CD8-positive, alpha-beta memory T cell (primary cell): ENCODE measurements at regions not wholly inside any gene's neighbourhood (a gene's known extent, or its start where the extent isn't known, plus 50 kb on each side); places are given as distances from the start of the nearest gene placed in this dataset.

ENCODE experiments used
- CTCF ChIA-PET: fragments of 350-600 bp; sonication (Branson Sonifier 250); formaldehyde crosslinking; loops from one replicate; lab custom pipeline; 2021; ENCODE audit warnings: antibody characterized with exemption; lab: Charles Lee
- POLR2A ChIA-PET: fragments of 350-600 bp; sonication (Branson Sonifier 250); formaldehyde crosslinking; loops from one replicate; lab custom pipeline; 2021; ENCODE audit warnings: antibody characterized with exemption; lab: Charles Lee
- DNase-seq, 5 donors: peaks; one replicate each; pipeline versions ENCODE4 v3.0.0 to v3.0.0-alpha.2; 2020 to 2022; ENCODE audit warnings: mixed read lengths in 1 of 5
- H3K27ac ChIP-seq: one replicate; pipeline ENCODE4 v1.7.0; 2013; ENCODE audit warnings: low read depth, mild to moderate bottlenecking, low read length, moderate library complexity
- H3K27me3 ChIP-seq: 2 replicates; pipeline ENCODE4 v1.7.0; 2013; ENCODE audit warnings: low read length, mild to moderate bottlenecking; ENCODE audit not compliant: insufficient read depth, poor library complexity, severe bottlenecking
- H3K36me3 ChIP-seq: 2 replicates; pipeline ENCODE4 v1.7.0; 2013; ENCODE audit warnings: mild to moderate bottlenecking, low read length, moderate library complexity; ENCODE audit not compliant: insufficient read depth
- H3K4me1 ChIP-seq: 2 replicates; pipeline ENCODE4 v1.7.0; 2013; ENCODE audit warnings: mild to moderate bottlenecking, low read length, moderate library complexity; ENCODE audit not compliant: insufficient read depth
- H3K4me3 ChIP-seq: 2 replicates; pipeline ENCODE4 v1.7.0; 2013; ENCODE audit warnings: mild to moderate bottlenecking, low read length
- H3K9me3 ChIP-seq: 2 replicates; pipeline ENCODE4 v1.7.0; 2013; ENCODE audit warnings: mild to moderate bottlenecking, low read length
- H3K27ac Mint-ChIP-seq, 8 donors: one replicate each; pipeline ENCODE4 v1.8.0; 2020 to 2021; ENCODE audit warnings: mixed read lengths in 8 of 8, mild to moderate bottlenecking in 6 of 8, inconsistent platforms in 3 of 8, moderate library complexity in 3 of 8
- H3K27me3 Mint-ChIP-seq, 2 donors: one replicate each; pipeline ENCODE4 v1.8.0; 2020 to 2021; ENCODE audit warnings: mixed read lengths in 2 of 2, mild to moderate bottlenecking in 1 of 2, moderate library complexity in 1 of 2
- H3K36me3 Mint-ChIP-seq, 3 donors: one replicate each; pipeline ENCODE4 v1.8.0; 2020 to 2021; ENCODE audit warnings: mixed read lengths in 3 of 3, inconsistent platforms in 1 of 3, mild to moderate bottlenecking in 1 of 3
- H3K4me1 Mint-ChIP-seq, 3 donors: one replicate each; pipeline ENCODE4 v1.8.0; 2020 to 2021; ENCODE audit warnings: mixed read lengths in 3 of 3, inconsistent platforms in 1 of 3, mild to moderate bottlenecking in 1 of 3
- H3K4me3 Mint-ChIP-seq, 7 donors: one replicate each; pipeline ENCODE4 v1.8.0; 2020 to 2021; ENCODE audit warnings: mixed read lengths in 7 of 7, mild to moderate bottlenecking in 6 of 7, moderate library complexity in 4 of 7, inconsistent platforms in 2 of 7
- H3K9me3 Mint-ChIP-seq, 5 donors: one replicate each; pipeline ENCODE4 v1.8.0; 2020 to 2022; ENCODE audit warnings: mixed read lengths in 5 of 5, mild to moderate bottlenecking in 3 of 5, moderate library complexity in 2 of 5, inconsistent platforms in 1 of 5

GRCh38 chr1:82116105-82116504 is 315.4 kb downstream of the ADGRL2 start:
- H3K4me3 Mint-ChIP-seq, result no peak overlapping the region
- CTCF ChIA-PET, result no interaction called here
- Histone ChIP-seq H3K4me3 (no peak overlapping the region), H3K27ac (no peak overlapping the region), H3K9me3 (no peaks in the 10 kb centered on the region), H3K27me3 (no peaks in the 10 kb centered on the region), H3K4me1 (no peaks in the 10 kb centered on the region), H3K36me3 (no peaks in the 10 kb centered on the region)
- DNase-seq, result no peak
- no peaks in the 10 kb centered on the region for H3K4me1 Mint-ChIP-seq
- H3K36me3 Mint-ChIP-seq, result no peaks in the 10 kb centered on the region
- H3K9me3 Mint-ChIP-seq, result peaks cover 0 to 4% (median 0%) of the 10 kb centered on the region in 5 donors
- no peak overlapping the region for H3K27ac Mint-ChIP-seq
- no peaks in the 10 kb centered on the region for H3K27me3 Mint-ChIP-seq
- POLR2A ChIA-PET, result no interaction called here

- ChIA-PET CTCF (no interaction called here), POLR2A (no interaction called here)
- Mint-ChIP-seq H3K27ac (no peak overlapping the region), H3K4me3 (no peak overlapping the region), H3K9me3 (peaks cover 0 to 4% (median 0%) of the 10 kb centered on the region in 5 donors), H3K27me3 (no peaks in the 10 kb centered on the region), H3K4me1 (no peaks in the 10 kb centered on the region), H3K36me3 (no peaks in the 10 kb centered on the region)
- no peak for DNase-seq
- Histone ChIP-seq H3K27ac (no peak overlapping the region), H3K9me3 (no peaks in the 10 kb centered on the region), H3K4me1 (no peaks in the 10 kb centered on the region), H3K27me3 (no peaks in the 10 kb centered on the region), H3K36me3 (no peaks in the 10 kb centered on the region), H3K4me3 (no peak overlapping the region)
Observed at GRCh38 chr1:82114887-82115286, 314.2 kb downstream of the ADGRL2 start.

DNA sequence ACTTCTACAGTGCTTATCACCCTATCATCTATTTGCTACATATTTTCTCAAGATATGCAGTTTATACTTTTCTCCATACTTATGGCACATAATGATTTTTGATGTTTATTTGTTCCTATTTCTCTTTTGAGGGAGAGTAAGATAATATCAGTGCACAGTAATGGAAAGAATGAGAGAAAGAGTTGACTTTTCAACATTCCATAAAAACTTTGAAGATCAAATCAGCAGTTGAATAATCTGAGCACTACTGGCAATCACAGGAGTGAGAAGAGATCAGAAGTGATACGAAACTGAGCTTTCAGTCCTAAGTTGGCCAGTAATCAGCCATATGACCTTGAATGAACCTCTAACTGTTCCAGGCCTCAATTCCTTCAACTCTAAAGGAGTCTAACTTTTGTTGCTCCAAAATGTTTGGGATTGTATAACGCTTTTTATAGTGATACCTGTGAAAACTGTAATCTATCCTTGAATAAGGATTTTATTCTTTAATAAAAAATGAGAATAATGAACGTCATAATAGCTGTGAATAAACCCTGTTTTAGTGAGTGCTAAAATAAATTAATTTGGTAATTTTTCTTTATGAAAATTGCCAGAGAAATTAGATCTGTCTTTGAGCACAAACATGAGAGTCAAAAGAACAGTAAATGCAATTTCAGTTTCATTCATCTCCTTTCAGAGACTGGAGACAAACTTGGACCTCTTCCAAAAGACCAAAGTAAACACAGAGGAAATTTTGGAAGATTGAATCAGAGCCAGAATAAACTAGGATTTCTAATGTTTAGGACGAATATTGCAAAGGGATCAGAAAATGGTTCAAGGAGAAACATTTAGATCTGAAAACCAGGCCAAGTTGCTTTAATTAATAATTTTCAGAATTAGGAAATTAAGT is 309.9 kb downstream of the ADGRL2 start:
- DNase-seq, result no peak
- H3K9me3 ChIP-seq, result no peaks in the 10 kb centered on the region
- ChIA-PET CTCF (no interaction called here), POLR2A (no interaction called here)
- Mint-ChIP-seq H3K4me1 (peaks cover 0 to 6% (median 2%) of the 10 kb centered on the region in 3 donors), H3K36me3 (no peaks in the 10 kb centered on the region), H3K9me3 (peaks cover 5 to 14% (median 7%) of the 10 kb centered on the region in 5 donors), H3K27ac (no peak overlapping the region), H3K4me3 (no peak overlapping the region), H3K27me3 (no peaks in the 10 kb centered on the region)
- no peaks in the 10 kb centered on the region for H3K36me3 ChIP-seq
- no peaks in the 10 kb centered on the region for H3K27me3 ChIP-seq
- no peaks in the 10 kb centered on the region for H3K4me1 ChIP-seq
- H3K4me3 ChIP-seq, result no peak overlapping the region
- no peak overlapping the region for H3K27ac ChIP-seq

DNA sequence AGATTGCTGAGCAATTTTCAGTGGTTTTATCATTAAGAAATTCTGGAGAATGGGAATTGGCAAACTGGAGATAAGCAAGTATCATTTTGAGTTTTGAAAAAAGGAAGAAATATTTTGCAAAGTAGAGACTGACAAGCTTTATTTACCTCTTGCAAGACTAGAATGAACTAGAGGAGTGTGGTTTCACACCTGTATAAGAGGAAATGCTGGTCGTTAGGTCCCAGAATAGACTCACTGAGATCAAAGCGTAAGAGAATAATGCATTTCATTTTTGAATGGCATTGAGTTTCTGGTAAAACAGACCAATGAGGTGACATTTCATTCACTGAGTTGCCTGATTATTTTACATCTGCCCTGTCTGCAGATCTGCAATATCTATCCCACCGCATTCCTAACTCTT is 308.1 kb downstream of the ADGRL2 start:
- H3K27me3 ChIP-seq, result no peaks in the 10 kb centered on the region
- no peak overlapping the region for H3K4me3 ChIP-seq
- H3K9me3 ChIP-seq, result no peaks in the 10 kb centered on the region
- H3K27ac Mint-ChIP-seq, result no peak overlapping the region
- no peaks in the 10 kb centered on the region for H3K27me3 Mint-ChIP-seq
- H3K4me3 Mint-ChIP-seq, result no peak overlapping the region
- H3K36me3 Mint-ChIP-seq, result peaks cover 0 to 6% (median 0%) of the 10 kb centered on the region in 3 donors
- peaks cover 6 to 21% (median 11%) of the 10 kb centered on the region in 5 donors for H3K9me3 Mint-ChIP-seq
- H3K4me1 ChIP-seq, result no peaks in the 10 kb centered on the region
- DNase-seq, result no peak
- peaks cover 0 to 6% (median 2%) of the 10 kb centered on the region in 3 donors for H3K4me1 Mint-ChIP-seq
- H3K36me3 ChIP-seq, result no peaks in the 10 kb centered on the region
- CTCF ChIA-PET, result no interaction called here
- H3K27ac ChIP-seq, result no peak overlapping the region
- POLR2A ChIA-PET, result no interaction called here

DNA sequence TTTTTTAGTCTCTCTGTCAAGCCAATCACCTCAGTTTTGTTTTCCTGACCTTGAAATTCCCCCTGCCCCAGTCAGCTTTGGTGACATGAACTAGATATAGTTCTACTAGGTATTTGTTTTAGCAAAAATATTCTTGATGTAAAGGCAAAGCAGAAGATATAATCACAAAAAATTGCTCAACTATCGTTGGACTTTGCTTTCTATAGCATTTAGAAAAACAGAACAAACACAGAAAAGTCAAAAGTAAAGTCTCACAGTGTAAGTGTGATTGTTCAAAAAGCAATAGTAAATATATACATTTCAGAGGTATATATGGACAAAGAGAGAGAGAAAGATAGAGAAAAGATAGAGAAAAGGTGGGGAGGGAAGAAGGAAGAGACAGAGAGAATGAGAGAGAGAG is 305.9 kb downstream of the ADGRL2 start:
- no peak overlapping the region for H3K4me3 Mint-ChIP-seq
- ChIA-PET CTCF (no interaction called here), POLR2A (no interaction called here)
- no peaks in the 10 kb centered on the region for H3K4me1 ChIP-seq
- no peaks in the 10 kb centered on the region for H3K27me3 ChIP-seq
- H3K27ac ChIP-seq, result no peak overlapping the region
- peaks cover 10 to 31% (median 13%) of the 10 kb centered on the region in 5 donors for H3K9me3 Mint-ChIP-seq
- H3K4me1 Mint-ChIP-seq, result peaks cover 0 to 6% (median 2%) of the 10 kb centered on the region in 3 donors
- no peak overlapping the region for H3K27ac Mint-ChIP-seq
- no peak overlapping the region for H3K4me3 ChIP-seq
- H3K36me3 ChIP-seq, result no peaks in the 10 kb centered on the region
- H3K9me3 ChIP-seq, result no peaks in the 10 kb centered on the region
- peaks cover 0 to 6% (median 0%) of the 10 kb centered on the region in 3 donors for H3K36me3 Mint-ChIP-seq
- no peak for DNase-seq
- no peaks in the 10 kb centered on the region for H3K27me3 Mint-ChIP-seq

DNA sequence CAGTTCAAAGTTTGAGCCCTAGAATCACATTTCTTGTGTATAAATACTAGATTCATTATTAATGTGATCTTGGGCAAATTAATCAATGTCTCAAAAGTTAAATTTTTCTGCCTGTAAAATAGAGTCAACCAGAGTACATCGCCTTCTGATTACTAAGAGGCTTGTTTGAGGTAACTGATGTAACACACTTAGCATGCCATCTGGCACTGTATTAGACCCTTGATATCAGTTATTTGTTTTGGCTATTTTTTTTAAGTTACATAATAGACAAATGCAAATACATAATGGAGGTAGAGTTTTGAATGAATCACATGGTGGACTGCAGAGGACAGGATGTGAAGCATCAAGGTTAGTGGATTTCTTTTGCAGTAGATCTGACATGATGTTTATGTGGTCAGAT is 298.4 kb downstream of the ADGRL2 start:
- DNase-seq, result no peak
- H3K4me3 Mint-ChIP-seq, result no peak overlapping the region
- H3K9me3 Mint-ChIP-seq, result peaks cover 8 to 21% (median 12%) of the 10 kb centered on the region in 5 donors
- no peaks in the 10 kb centered on the region for H3K27me3 ChIP-seq
- H3K36me3 Mint-ChIP-seq, result no peaks in the 10 kb centered on the region
- H3K4me1 Mint-ChIP-seq, result no peaks in the 10 kb centered on the region
- no peak overlapping the region for H3K27ac Mint-ChIP-seq
- H3K4me3 ChIP-seq, result no peak overlapping the region
- no peak overlapping the region for H3K27ac ChIP-seq
- H3K9me3 ChIP-seq, result no peaks in the 10 kb centered on the region
- CTCF ChIA-PET, result no interaction called here
- H3K4me1 ChIP-seq, result no peaks in the 10 kb centered on the region
- H3K36me3 ChIP-seq, result no peaks in the 10 kb centered on the region
- no peaks in the 10 kb centered on the region for H3K27me3 Mint-ChIP-seq
- POLR2A ChIA-PET, result no interaction called here

DNA sequence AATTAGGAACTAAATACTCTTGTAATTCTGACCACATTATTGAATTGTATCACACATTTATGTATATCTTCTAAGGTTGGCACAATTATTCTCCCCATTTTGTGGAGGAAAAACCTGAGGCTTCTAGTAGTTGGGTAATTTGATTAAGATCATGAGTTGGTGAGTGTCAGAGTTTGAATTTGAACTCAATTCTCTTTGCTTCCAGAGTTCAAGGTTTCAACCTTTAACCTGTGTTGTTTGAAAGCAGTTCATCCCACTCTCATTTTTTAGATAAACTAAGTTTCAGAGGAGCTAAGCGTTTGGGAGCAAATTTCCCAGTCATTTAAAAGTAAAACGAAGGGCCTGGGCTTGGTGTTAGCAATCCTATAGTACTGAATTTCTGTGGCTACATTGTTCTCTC is 293.4 kb downstream of the ADGRL2 start:
- Histone ChIP-seq H3K36me3 (no peaks in the 10 kb centered on the region), H3K27ac (no peak overlapping the region), H3K4me1 (no peaks in the 10 kb centered on the region), H3K27me3 (no peaks in the 10 kb centered on the region), H3K4me3 (no peak overlapping the region), H3K9me3 (no peaks in the 10 kb centered on the region)
- no peak overlapping the region for H3K27ac Mint-ChIP-seq
- no peaks in the 10 kb centered on the region for H3K36me3 Mint-ChIP-seq
- H3K4me3 Mint-ChIP-seq, result no peak overlapping the region
- CTCF ChIA-PET, result no interaction called here
- DNase-seq, result no peak
- POLR2A ChIA-PET, result no interaction called here
- H3K9me3 Mint-ChIP-seq, result peaks cover 5 to 15% (median 9%) of the 10 kb centered on the region in 5 donors
- no peaks in the 10 kb centered on the region for H3K4me1 Mint-ChIP-seq
- H3K27me3 Mint-ChIP-seq, result no peaks in the 10 kb centered on the region

DNA sequence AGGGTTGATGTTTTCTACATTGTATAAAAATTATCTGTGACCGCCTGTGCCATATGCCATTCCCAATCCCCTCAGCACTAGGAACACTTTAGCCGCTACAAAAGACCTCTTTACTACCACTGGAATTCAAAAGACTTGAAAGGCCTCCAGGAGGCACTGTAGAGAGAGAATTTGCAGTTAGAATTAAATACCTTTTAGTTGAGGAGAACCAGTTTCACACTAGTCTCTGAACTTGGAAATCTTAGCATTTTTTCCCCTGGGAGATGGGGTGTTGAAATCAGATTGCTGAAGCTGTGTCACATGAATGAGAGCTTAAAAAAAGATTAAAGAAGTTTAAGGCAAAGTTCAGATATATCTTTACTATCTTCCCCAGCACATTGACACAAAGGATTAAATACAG is 291.0 kb downstream of the ADGRL2 start:
- Histone ChIP-seq H3K9me3 (no peaks in the 10 kb centered on the region), H3K27me3 (no peaks in the 10 kb centered on the region), H3K4me3 (no peak overlapping the region), H3K4me1 (no peaks in the 10 kb centered on the region), H3K27ac (no peak overlapping the region), H3K36me3 (no peaks in the 10 kb centered on the region)
- ChIA-PET CTCF (no interaction called here), POLR2A (no interaction called here)
- no peak for DNase-seq
- Mint-ChIP-seq H3K27me3 (no peaks in the 10 kb centered on the region), H3K27ac (no peak overlapping the region), H3K4me1 (no peaks in the 10 kb centered on the region), H3K9me3 (peaks cover 5 to 15% (median 8%) of the 10 kb centered on the region in 5 donors), H3K36me3 (no peaks in the 10 kb centered on the region), H3K4me3 (no peak overlapping the region)
